GM23248 (cell line): ENCODE measurements at regions not wholly inside any gene's neighbourhood (a gene's known extent, or its start where the extent isn't known, plus 50 kb on each side); places are given as distances from the start of the nearest gene placed in this dataset.

Experiments
- EZH2 ChIP-seq: fragments of 200-600 bp; sonication (generic); IDR thresholded peaks from 2 replicates; pipeline ENCODE4 v1.6.1; 2018; ENCODE audit warnings: antibody characterized with exemption, mild to moderate bottlenecking; ENCODE audit not compliant: insufficient read depth, poor library complexity, severe bottlenecking
- EZH2phosphoT487 ChIP-seq: fragments of 200-600 bp; sonication (generic); IDR thresholded peaks from 2 replicates; pipeline ENCODE4 v1.6.1; 2018; ENCODE audit warnings: antibody characterized with exemption, moderate library complexity, mild to moderate bottlenecking, low read depth; ENCODE audit not compliant: insufficient read depth

GRCh38 chr12:59517522-59517921 is 78.3 kb upstream of the SLC16A7 start:
- TF ChIP-seq EZH2phosphoT487 (no peak), EZH2 (no peak)
